ENCODE measurements at regions not wholly inside any gene's neighbourhood (a gene's known extent, or its start where the extent isn't known, plus 50 kb on each side); places are given as distances from the start of the nearest gene placed in this dataset.
"Not testable (repeated sequence)": the region's sequence is repeated elsewhere in the genome, so short reads cannot be mapped to it uniquely, and the experiment has no call there.

DNA sequence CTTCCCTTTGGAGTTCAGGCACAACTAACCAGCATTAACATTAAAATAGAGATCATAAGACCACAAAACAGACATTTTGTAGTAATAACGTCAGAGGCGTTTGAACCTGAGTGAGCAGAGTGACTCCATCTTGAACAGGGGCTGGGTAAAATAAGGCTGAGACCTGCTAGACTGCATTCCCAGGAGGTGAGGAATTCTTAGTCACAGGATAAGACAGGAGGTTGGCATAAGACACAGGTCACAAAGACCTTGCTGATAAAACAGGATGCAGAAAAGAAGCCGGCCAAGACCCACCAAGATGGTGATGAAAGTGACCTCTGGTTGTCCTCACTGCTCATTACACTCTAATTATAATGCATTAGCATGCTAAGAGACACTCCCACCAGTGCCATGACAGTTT, 493.2 kb upstream of the AUTS2 start:
- Histone ChIP-seq H3K27ac (ENCODE audit: low read depth, low read length, poor library complexity, severe bottlenecking) (no peak overlapping the region), H3K36me3 (ENCODE audit: insufficient read depth, low read length, poor library complexity, severe bottlenecking) (no peaks in the 10 kb centered on the region), H3K27me3 (replicated peaks; ENCODE audit: insufficient read depth, low read depth, low read length, poor library complexity) (no peaks in the 10 kb centered on the region), H3K4me1 (ENCODE audit: insufficient read depth, low read length, poor library complexity, severe bottlenecking) (no peaks in the 10 kb centered on the region), H3K4me3 (ENCODE audit: low read depth, low read length, poor library complexity, severe bottlenecking) (no peak overlapping the region), H3K9me3 (ENCODE audit: low read depth, low read length, poor library complexity, severe bottlenecking) (no peaks in the 10 kb centered on the region)
- TF ChIP-seq EZH2 (IDR thresholded peaks at IDR 0.05; ENCODE audit: borderline replicate concordance, low read depth, low read length, poor library complexity, severe bottlenecking) = no peak
- TF ChIP-seq, protein P1, sequence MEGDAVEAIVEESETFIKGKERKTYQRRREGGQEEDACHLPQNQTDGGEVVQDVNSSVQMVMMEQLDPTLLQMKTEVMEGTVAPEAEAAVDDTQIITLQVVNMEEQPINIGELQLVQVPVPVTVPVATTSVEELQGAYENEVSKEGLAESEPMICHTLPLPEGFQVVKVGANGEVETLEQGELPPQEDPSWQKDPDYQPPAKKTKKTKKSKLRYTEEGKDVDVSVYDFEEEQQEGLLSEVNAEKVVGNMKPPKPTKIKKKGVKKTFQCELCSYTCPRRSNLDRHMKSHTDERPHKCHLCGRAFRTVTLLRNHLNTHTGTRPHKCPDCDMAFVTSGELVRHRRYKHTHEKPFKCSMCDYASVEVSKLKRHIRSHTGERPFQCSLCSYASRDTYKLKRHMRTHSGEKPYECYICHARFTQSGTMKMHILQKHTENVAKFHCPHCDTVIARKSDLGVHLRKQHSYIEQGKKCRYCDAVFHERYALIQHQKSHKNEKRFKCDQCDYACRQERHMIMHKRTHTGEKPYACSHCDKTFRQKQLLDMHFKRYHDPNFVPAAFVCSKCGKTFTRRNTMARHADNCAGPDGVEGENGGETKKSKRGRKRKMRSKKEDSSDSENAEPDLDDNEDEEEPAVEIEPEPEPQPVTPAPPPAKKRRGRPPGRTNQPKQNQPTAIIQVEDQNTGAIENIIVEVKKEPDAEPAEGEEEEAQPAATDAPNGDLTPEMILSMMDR (conservative IDR thresholded peaks at IDR 0.05; ENCODE audit: low read depth, low read length) = no peak
- intact Hi-C loops (cut with micrococcal nuclease; ENCODE audit: unreplicated experiment) = no loop called here
- BruUV-seq (replicated peaks) = no TSS peak
- POLR2A ChIA-PET (ENCODE audit: low non-redundant PET) = no interaction called here
- DNase-seq (ENCODE audit: low spot score) = no peak
- CTCF ChIA-PET = no interaction called here

DNA sequence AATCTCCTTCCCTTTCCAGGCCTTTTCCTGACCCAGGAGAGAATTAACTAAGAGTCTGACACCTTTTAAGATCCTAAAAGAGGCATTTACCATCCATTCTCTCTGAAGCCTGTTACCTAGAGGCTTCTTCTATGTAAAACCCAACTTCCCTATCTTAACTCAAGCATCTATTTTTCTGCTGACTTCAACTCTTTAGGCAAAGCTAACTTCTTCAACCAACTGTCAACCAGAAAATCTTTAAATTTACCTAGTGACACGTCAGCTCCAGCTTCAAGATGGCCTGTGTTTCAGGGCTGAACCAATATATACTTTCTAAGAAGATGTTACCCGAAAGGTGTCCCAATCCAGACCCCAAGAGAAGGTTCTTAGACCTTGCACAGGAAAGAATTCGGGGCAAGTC, 492.3 kb upstream of the AUTS2 start:
- BruUV-seq (replicated peaks) = no TSS peak
- intact Hi-C loops (cut with micrococcal nuclease; ENCODE audit: unreplicated experiment) = no loop called here

DNA sequence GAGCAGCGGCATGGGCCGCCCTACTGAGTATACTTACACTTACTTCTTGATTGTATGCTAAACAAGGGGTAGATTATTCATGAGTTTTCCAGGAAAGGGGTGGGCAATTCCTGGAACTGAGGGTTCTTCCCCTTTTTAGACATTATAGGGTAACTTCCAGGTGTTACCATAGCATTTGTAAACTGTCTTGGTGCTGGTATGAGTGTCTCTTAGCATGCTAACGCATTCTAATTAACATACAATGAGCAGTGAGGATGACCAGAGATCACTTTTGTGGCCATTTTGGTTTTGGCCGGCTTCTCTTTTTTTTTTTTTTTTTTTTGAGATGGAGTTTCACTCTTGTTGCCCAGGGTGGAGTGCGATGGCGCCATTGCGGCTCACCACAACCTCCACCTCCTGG, 491.8 kb upstream of the AUTS2 start:
- H3K4me1 ChIP-seq (ENCODE audit: insufficient read depth, low read length, poor library complexity, severe bottlenecking); H3K27ac ChIP-seq (ENCODE audit: low read depth, low read length, poor library complexity, severe bottlenecking); H3K36me3 ChIP-seq (ENCODE audit: insufficient read depth, low read length, poor library complexity, severe bottlenecking); BruUV-seq (replicated peaks); H3K9me3 ChIP-seq (ENCODE audit: low read depth, low read length, poor library complexity, severe bottlenecking); CTCF ChIA-PET; POLR2A ChIA-PET (ENCODE audit: low non-redundant PET); H3K27me3 ChIP-seq (replicated peaks; ENCODE audit: insufficient read depth, low read depth, low read length, poor library complexity); intact Hi-C loops (cut with micrococcal nuclease; ENCODE audit: unreplicated experiment); DNase-seq (ENCODE audit: low spot score); H3K4me3 ChIP-seq (ENCODE audit: low read depth, low read length, poor library complexity, severe bottlenecking): not testable (repeated sequence)

More for the DNA sequence above, 492.3 kb upstream of the AUTS2 start:
- H3K9me3 ChIP-seq (ENCODE audit: low read depth, low read length, poor library complexity, severe bottlenecking) = no peaks in the 10 kb centered on the region
- DNase-seq (ENCODE audit: low spot score) = no peak
- H3K27ac ChIP-seq (ENCODE audit: low read depth, low read length, poor library complexity, severe bottlenecking) = no peak overlapping the region
- TF ChIP-seq EZH2 (IDR thresholded peaks at IDR 0.05; ENCODE audit: borderline replicate concordance, low read depth, low read length, poor library complexity, severe bottlenecking) = no peak
- TF ChIP-seq, protein P1 (conservative IDR thresholded peaks at IDR 0.05; ENCODE audit: low read depth, low read length) = no peak
- no peaks in the 10 kb centered on the region for H3K27me3 ChIP-seq (replicated peaks; ENCODE audit: insufficient read depth, low read depth, low read length, poor library complexity)
- H3K36me3 ChIP-seq (ENCODE audit: insufficient read depth, low read length, poor library complexity, severe bottlenecking) = no peaks in the 10 kb centered on the region
- no peak overlapping the region for H3K4me3 ChIP-seq (ENCODE audit: low read depth, low read length, poor library complexity, severe bottlenecking)
- CTCF ChIA-PET = no interaction called here
- POLR2A ChIA-PET (ENCODE audit: low non-redundant PET) = no interaction called here
- no peaks in the 10 kb centered on the region for H3K4me1 ChIP-seq (ENCODE audit: insufficient read depth, low read length, poor library complexity, severe bottlenecking)

DNA sequence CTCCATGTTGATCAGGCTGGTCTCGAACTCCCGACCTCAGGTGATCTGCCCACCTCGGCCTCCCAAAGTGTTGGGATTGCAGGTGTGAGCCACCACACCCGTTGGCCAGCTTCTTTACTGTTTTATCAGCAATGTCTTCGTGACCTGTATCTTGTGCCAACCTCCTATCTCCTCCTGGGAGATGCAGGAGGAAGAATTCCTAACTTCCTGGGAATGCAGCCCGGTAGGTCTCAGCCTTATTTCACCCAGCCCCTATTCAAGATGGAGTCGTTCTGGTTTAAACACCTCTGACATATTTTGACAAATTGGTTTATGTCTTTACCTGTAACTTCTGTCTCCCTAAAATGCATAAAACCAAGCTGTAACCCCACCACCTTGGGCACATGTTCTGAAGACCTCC, 491.3 kb upstream of the AUTS2 start:
- DNase-seq (ENCODE audit: low spot score); CTCF ChIA-PET; H3K9me3 ChIP-seq (ENCODE audit: low read depth, low read length, poor library complexity, severe bottlenecking); intact Hi-C loops (cut with micrococcal nuclease; ENCODE audit: unreplicated experiment); BruUV-seq (replicated peaks); H3K27me3 ChIP-seq (replicated peaks; ENCODE audit: insufficient read depth, low read depth, low read length, poor library complexity); H3K4me3 ChIP-seq (ENCODE audit: low read depth, low read length, poor library complexity, severe bottlenecking); H3K36me3 ChIP-seq (ENCODE audit: insufficient read depth, low read length, poor library complexity, severe bottlenecking); H3K27ac ChIP-seq (ENCODE audit: low read depth, low read length, poor library complexity, severe bottlenecking); H3K4me1 ChIP-seq (ENCODE audit: insufficient read depth, low read length, poor library complexity, severe bottlenecking); POLR2A ChIA-PET (ENCODE audit: low non-redundant PET): not testable (repeated sequence)

All from A673 (cell line).